ENCODE measurements at regions not wholly inside any gene's neighbourhood (a gene's known extent, or its start where the extent isn't known, plus 50 kb on each side); places are given as distances from the start of the nearest gene placed in this dataset.

DNA sequence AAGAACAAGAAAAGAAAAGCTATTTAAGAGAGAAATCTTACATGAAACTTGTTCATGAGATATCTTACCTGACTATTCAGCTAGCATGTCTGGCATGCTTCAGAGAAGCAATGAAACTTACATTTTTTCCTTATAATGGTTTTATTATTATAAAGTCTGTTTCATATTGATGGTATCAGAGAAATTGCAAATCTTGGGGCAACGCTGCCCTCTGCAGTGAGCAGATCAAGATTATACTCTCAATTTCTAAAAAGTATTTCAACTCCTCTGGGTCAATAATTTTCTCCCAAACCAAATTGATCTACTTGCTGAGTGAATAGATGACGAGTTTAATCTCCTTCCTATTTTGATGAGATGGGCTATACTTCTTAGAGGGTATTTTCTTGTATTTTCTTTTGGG is 235.6 kb downstream of the NUP35 start:
- DNase-seq (ENCODE audit: low spot score), result no peak
- H3K27me3 ChIP-seq (replicated peaks; ENCODE audit: insufficient read depth), result no peaks in the 10 kb centered on the region
- H3K4me1 ChIP-seq (ENCODE audit: control insufficient read depth in 1 of 2, low read depth in 2 of 2), result no peaks in the 10 kb centered on the region
- no peaks in the 10 kb centered on the region for H3K9me3 ChIP-seq
- TF ChIP-seq CTCF (IDR thresholded peaks at IDR 0.05), result no peak
- no peaks in the 10 kb centered on the region for H3K36me3 ChIP-seq
- H3K27ac ChIP-seq, result no peak overlapping the region
- H3K4me3 ChIP-seq, result no peak overlapping the region
- no peak for ATAC-seq (ENCODE audit: insufficient number of reproducible peaks, low FRiP score, low read depth)

DNA sequence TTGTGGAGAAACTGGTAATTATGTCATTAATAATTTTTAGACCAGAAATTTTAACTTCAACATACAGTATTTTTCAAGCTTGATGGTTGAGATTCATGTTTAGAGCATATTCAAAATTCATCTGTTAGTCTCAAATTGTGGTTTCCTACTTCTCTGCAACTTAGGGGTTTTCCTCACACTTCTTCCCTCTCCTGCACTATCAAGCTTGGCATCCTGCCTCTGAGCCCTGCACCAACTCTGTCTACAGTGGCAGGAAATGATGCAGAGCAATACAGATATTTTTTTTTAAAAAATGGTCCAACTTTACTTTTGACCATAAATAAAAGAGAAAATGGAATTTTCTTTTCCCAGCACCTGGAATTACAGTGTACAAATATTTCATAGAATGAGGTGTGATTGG is 247.3 kb downstream of the NUP35 start:
- Histone ChIP-seq H3K27me3 (replicated peaks; ENCODE audit: insufficient read depth) (no peaks in the 10 kb centered on the region), H3K27ac (no peak overlapping the region), H3K9me3 (no peaks in the 10 kb centered on the region), H3K4me3 (no peak overlapping the region), H3K4me1 (ENCODE audit: control insufficient read depth in 1 of 2, low read depth in 2 of 2) (no peaks in the 10 kb centered on the region), H3K36me3 (no peaks in the 10 kb centered on the region)
- DNase-seq (ENCODE audit: low spot score) (no peak), ATAC-seq (ENCODE audit: insufficient number of reproducible peaks, low FRiP score, low read depth) (no peak)
- no peak for TF ChIP-seq CTCF (IDR thresholded peaks at IDR 0.05)

DNA sequence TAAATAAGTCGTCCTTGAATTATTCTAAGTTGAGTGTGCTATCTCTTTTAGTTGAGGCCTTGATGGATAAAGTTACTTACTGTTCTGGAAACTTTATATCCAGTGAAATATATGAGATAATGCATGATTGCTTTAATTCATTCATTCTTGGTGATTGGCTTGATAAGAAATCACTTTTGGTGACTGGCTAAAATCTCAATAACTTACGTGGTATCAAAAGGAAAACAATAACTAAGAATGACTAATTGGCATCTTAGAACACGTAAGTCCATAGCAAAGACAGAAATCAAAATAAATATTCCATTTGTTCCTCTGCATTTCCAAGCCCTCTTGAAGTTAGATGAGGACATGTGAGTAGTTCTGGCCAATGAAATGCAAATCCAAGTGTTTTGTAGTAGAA is 251.6 kb downstream of the NUP35 start:
- DNase-seq (ENCODE audit: low spot score), result no peak
- no peak for TF ChIP-seq CTCF (IDR thresholded peaks at IDR 0.05)
- Histone ChIP-seq H3K4me1 (ENCODE audit: control insufficient read depth in 1 of 2, low read depth in 2 of 2) (no peaks in the 10 kb centered on the region), H3K27ac (no peak overlapping the region), H3K36me3 (no peaks in the 10 kb centered on the region), H3K27me3 (replicated peaks; ENCODE audit: insufficient read depth) (no peaks in the 10 kb centered on the region), H3K4me3 (no peak overlapping the region), H3K9me3 (no peaks in the 10 kb centered on the region)
- ATAC-seq (ENCODE audit: insufficient number of reproducible peaks, low FRiP score, low read depth), result no peak

- no peak for TF ChIP-seq CTCF (IDR thresholded peaks at IDR 0.05)
Observed at GRCh38 chr2:183383854-183384253, 259.6 kb downstream of the NUP35 start.

DNA sequence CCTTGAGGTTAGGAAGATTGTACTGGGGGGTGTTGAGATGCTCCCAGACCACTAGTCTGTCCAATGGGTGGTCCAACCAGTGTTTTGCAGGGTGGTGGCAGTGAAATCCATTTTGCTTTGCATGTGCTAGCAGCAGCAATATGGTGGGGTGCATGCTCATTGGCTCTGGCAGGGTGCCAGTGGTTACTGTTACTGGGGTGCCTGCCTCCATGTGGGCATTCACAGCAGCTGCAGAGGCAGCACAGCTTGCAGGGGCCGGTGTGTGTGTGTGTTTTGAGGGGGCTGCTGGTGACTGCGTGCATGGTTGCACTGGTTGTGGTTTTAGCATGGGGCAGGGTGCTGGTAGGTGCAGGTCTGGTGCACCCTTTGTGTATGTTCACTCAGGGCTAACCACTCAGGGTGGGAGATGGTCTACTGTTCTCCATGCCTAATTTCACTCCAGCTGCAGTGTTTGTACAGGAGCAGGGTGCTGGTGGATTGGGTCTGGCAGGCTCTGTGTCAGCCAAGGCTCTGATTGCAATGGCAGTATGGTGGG is 265.4 kb downstream of the NUP35 start:
- no peak for DNase-seq (ENCODE audit: low spot score)
- H3K9me3 ChIP-seq, result peaks cover 4% of the 10 kb centered on the region
- no peak for ATAC-seq (ENCODE audit: insufficient number of reproducible peaks, low FRiP score, low read depth)

More at GRCh38 chr2:183383854-183384253, 259.6 kb downstream of the NUP35 start:
- Histone ChIP-seq H3K27ac (no peak overlapping the region), H3K9me3 (peaks cover 1% of the 10 kb centered on the region), H3K4me1 (ENCODE audit: control insufficient read depth in 1 of 2, low read depth in 2 of 2) (no peaks in the 10 kb centered on the region), H3K4me3 (no peak overlapping the region), H3K36me3 (no peaks in the 10 kb centered on the region), H3K27me3 (replicated peaks; ENCODE audit: insufficient read depth) (no peaks in the 10 kb centered on the region)
- DNase-seq (ENCODE audit: low spot score), result no peak
- ATAC-seq (ENCODE audit: insufficient number of reproducible peaks, low FRiP score, low read depth), result no peak

More for the DNA sequence above, 265.4 kb downstream of the NUP35 start:
- Histone ChIP-seq H3K27ac (no peak overlapping the region), H3K4me1 (ENCODE audit: control insufficient read depth in 1 of 2, low read depth in 2 of 2) (no peaks in the 10 kb centered on the region), H3K4me3 (no peak overlapping the region), H3K36me3 (no peaks in the 10 kb centered on the region), H3K27me3 (replicated peaks; ENCODE audit: insufficient read depth) (no peaks in the 10 kb centered on the region)
- TF ChIP-seq CTCF (IDR thresholded peaks at IDR 0.05), result no peak
